ENCODE measurements at regions not wholly inside any gene's neighbourhood (a gene's known extent, or its start where the extent isn't known, plus 50 kb on each side); places are given as distances from the start of the nearest gene placed in this dataset.

DNA sequence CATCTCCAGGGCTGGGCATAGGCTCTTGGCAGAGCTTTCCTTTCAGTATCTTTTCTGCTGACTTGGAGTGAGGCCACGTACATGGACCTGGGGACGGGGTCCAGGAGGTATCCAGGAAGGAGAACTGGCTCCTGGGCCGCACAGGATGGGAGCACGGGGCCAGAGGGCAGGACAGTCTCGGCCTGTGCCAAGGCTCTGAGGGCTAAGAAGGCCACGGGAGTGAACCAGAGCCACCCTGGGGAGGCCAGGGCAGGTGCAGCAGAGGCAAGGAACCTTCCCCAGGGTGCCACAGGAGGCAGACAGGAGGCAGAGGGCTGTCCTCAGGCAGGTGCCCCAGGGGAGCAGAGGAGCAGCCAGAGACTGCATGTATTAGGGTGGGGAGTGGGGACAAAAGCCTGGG, 50.3 kb downstream of the PLXNA1 start:
- Histone ChIP-seq H3K27ac (ENCODE audit: low read depth, low read length) (no peak overlapping the region), H3K4me3 (ENCODE audit: low read depth, low read length) (no peak overlapping the region), H3K27me3 (ENCODE audit: control insufficient read depth, insufficient read depth, low read length) (no peaks in the 10 kb centered on the region), H3K36me3 (ENCODE audit: control insufficient read depth, insufficient read depth, low read length) (peaks cover 62% of the 10 kb centered on the region), H3K9me3 (ENCODE audit: control insufficient read depth, insufficient read depth, low read depth, low read length) (no peaks in the 10 kb centered on the region), H3K9ac (ENCODE audit: low read length) (no peak overlapping the region), H3K4me1 (ENCODE audit: control insufficient read depth, insufficient read depth, low read length) (no peaks in the 10 kb centered on the region)

DNA sequence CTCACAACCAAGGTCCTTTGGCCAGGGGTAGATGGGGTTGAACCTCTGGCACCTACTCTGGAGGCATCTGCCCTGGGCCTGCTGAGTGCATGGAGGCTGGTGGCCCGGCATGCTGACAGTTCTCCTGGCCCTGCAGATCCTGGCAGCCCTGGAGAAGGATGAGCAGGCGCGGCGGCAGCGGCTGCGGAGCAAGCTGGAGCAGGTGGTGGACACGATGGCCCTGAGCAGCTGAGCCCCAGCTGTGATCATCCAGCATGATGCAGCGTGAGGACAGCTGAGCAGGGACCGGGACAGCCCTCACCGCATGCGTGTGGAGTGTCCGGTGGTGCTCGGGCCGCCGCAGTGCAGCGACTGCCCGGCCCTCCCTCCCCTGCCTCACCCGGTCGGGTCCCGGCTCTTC, 50.9 kb downstream of the PLXNA1 start:
- no peak overlapping the region for H3K9ac ChIP-seq (ENCODE audit: low read length)
- no peak overlapping the region for H3K27ac ChIP-seq (ENCODE audit: low read depth, low read length)
- no peak overlapping the region for H3K4me3 ChIP-seq (ENCODE audit: low read depth, low read length)
- no peaks in the 10 kb centered on the region for H3K9me3 ChIP-seq (ENCODE audit: control insufficient read depth, insufficient read depth, low read depth, low read length)
- H3K27me3 ChIP-seq (ENCODE audit: control insufficient read depth, insufficient read depth, low read length), result no peaks in the 10 kb centered on the region
- H3K4me1 ChIP-seq (ENCODE audit: control insufficient read depth, insufficient read depth, low read length), result no peaks in the 10 kb centered on the region
- peaks cover 56% of the 10 kb centered on the region for H3K36me3 ChIP-seq (ENCODE audit: control insufficient read depth, insufficient read depth, low read length)

DNA sequence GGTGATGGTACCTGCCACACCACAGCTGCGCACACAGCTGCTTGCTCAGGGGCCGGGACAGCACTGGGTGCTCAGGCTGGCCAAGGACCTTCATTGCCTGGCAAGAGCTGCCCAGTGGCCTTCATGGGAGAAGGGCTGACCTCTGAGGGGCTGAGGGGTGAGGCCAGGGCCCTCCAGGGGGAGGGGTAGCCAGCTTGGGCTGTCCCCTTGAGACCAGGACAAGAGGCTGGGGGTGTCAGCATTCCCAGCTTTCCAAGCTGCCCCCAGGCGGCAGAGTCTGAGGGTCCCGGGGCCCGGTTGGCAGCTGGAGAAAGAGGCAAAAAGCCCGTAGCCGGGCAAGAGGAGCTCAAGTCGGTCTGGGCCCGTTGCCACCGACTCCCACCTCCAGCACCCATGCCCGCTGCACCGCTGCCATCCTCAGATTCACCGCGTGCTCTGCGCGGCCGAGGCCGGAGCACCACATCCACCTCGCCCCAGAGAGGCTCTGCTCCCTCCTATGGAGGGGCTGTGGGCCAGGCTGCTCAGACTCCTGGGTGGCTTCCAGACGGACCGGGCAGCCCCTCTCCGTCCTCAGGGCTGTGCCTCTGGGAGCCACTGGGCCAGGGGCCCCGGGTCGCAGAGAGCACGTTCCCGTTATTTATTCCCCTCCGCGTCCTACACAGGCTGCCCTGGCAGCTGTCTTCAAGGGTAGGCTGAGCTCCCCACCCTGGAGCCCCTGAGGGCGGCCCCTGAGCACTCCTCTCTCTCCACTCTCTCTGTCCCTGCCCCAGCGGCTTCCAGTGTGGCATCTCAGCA, 51.5 kb downstream of the PLXNA1 start:
- Histone ChIP-seq H3K27me3 (ENCODE audit: control insufficient read depth, insufficient read depth, low read length) (no peaks in the 10 kb centered on the region), H3K36me3 (ENCODE audit: control insufficient read depth, insufficient read depth, low read length) (peaks cover 50% of the 10 kb centered on the region), H3K27ac (ENCODE audit: low read depth, low read length) (no peak overlapping the region), H3K9me3 (ENCODE audit: control insufficient read depth, insufficient read depth, low read depth, low read length) (no peaks in the 10 kb centered on the region), H3K9ac (ENCODE audit: low read length) (no peak overlapping the region), H3K4me1 (ENCODE audit: control insufficient read depth, insufficient read depth, low read length) (no peaks in the 10 kb centered on the region), H3K4me3 (ENCODE audit: low read depth, low read length) (no peak overlapping the region)

DNA sequence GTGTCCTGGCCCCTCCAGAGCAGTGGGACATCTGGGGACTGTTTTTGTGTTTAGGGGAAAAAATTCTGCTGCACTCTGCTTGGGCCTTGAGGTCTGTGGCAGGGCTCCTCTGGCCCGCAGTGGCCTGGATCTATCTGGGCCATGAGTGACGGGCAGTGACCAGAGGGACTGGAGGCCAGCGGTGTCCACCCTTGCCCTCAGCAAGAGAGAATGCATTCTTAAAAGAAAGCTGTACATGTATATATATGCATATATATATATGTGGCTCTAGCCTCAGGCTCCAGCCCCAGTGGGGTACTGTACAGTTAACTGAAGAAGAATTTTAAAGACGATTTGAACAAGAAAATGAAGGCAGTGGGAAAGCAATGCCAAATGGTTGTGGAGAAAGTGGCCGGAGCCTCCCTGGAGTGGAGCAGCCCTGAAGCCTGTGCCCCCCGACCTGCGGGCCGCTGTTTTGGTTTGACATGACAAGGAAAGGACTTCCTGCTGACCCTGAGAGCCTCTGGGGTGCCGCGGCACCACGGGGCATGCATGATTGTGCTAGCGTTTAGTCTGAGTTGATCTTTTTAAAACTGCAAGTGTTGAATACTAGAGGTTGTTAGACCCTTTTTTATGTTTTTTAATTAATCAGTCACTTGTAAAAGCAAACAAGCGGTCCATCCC, 52.2 kb downstream of the PLXNA1 start:
- no peak overlapping the region for H3K27ac ChIP-seq (ENCODE audit: low read depth, low read length)
- peaks cover 43% of the 10 kb centered on the region for H3K36me3 ChIP-seq (ENCODE audit: control insufficient read depth, insufficient read depth, low read length)
- H3K4me3 ChIP-seq (ENCODE audit: low read depth, low read length), result no peak overlapping the region
- no peak overlapping the region for H3K9ac ChIP-seq (ENCODE audit: low read length)
- no peaks in the 10 kb centered on the region for H3K27me3 ChIP-seq (ENCODE audit: control insufficient read depth, insufficient read depth, low read length)
- no peaks in the 10 kb centered on the region for H3K9me3 ChIP-seq (ENCODE audit: control insufficient read depth, insufficient read depth, low read depth, low read length)
- no peaks in the 10 kb centered on the region for H3K4me1 ChIP-seq (ENCODE audit: control insufficient read depth, insufficient read depth, low read length)

DNA sequence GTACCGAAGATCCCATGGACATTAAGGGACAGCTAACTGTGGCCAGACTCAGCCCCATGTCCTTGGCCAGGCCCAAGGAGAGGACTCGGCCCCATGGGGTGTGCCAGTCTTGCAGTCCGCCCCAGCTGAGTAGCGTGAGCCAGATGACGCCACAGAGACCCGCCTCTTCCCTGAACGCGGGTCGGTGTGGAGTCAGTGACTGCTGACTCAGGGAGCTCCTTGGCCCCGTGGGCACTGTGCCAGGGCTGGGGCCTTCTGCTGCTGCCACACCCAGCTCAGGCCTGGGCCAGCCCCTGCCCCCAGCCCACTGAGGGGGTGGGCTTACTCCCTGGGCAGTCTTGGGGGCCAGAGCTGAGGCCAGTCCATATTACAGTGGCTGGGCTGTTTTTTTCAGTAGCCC, 52.8 kb downstream of the PLXNA1 start:
- H3K4me1 ChIP-seq (ENCODE audit: control insufficient read depth, insufficient read depth, low read length), result no peaks in the 10 kb centered on the region
- no peak overlapping the region for H3K4me3 ChIP-seq (ENCODE audit: low read depth, low read length)
- H3K27ac ChIP-seq (ENCODE audit: low read depth, low read length), result no peak overlapping the region
- no peaks in the 10 kb centered on the region for H3K9me3 ChIP-seq (ENCODE audit: control insufficient read depth, insufficient read depth, low read depth, low read length)
- peaks cover 38% of the 10 kb centered on the region for H3K36me3 ChIP-seq (ENCODE audit: control insufficient read depth, insufficient read depth, low read length)
- H3K9ac ChIP-seq (ENCODE audit: low read length), result no peak overlapping the region
- no peaks in the 10 kb centered on the region for H3K27me3 ChIP-seq (ENCODE audit: control insufficient read depth, insufficient read depth, low read length)

DNA sequence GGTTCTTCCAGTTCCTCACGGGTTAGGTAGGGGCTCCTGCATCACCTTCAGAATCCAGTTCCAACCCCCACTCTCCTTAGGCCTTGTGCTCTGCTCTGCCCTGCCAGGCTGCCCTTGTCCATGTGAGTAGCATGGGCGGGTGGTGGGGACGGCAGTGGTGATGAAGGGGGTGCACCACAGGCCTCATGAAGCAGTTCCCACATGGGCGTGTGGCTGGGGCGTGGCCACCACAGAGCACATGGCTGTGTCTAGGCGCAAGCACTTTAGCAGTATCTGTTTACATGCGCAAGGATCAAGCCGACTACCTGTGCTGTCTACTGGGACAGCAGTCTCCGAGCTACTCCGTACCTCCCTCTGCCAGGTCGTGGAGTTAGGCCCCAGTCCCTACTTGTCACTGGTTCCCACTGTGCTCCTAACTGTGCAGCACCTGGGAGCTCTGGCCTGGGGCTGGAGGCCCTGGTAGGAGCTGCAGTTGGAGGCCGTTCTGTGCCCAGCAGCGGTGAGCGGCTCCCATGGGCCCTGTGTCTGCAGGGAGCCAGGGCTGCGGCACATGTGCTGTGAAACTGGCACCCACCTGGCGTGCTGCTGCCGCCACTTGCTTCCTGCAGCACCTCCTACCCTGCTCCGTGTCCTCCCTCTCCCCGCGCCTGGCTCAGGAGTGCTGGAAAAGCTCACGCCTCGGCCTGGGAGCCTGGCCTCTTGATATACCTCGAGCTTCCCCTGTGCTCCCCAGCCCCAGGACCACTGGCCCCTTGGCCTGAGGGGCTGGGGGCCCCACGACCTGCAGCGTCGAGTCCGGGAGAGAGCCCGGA, 53.5 kb downstream of the PLXNA1 start:
- Histone ChIP-seq H3K36me3 (ENCODE audit: control insufficient read depth, insufficient read depth, low read length) (peaks cover 30% of the 10 kb centered on the region), H3K4me1 (ENCODE audit: control insufficient read depth, insufficient read depth, low read length) (no peaks in the 10 kb centered on the region)

DNA sequence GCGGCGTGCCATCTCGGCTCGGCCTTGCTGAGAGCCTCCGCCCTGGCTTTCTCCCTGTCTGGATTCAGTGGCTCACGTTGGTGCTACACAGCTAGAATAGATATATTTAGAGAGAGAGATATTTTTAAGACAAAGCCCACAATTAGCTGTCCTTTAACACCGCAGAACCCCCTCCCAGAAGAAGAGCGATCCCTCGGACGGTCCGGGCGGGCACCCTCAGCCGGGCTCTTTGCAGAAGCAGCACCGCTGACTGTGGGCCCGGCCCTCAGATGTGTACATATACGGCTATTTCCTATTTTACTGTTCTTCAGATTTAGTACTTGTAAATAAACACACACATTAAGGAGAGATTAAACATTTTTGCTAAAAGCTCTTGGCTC, 54.1 kb downstream of the PLXNA1 start:
- no peak overlapping the region for H3K9ac ChIP-seq (ENCODE audit: low read length)
- no peak overlapping the region for H3K4me3 ChIP-seq (ENCODE audit: low read depth, low read length)
- H3K27ac ChIP-seq (ENCODE audit: low read depth, low read length), result no peak overlapping the region
- peaks cover 24% of the 10 kb centered on the region for H3K36me3 ChIP-seq (ENCODE audit: control insufficient read depth, insufficient read depth, low read length)
- H3K4me1 ChIP-seq (ENCODE audit: control insufficient read depth, insufficient read depth, low read length), result no peaks in the 10 kb centered on the region
- no peaks in the 10 kb centered on the region for H3K9me3 ChIP-seq (ENCODE audit: control insufficient read depth, insufficient read depth, low read depth, low read length)
- no peaks in the 10 kb centered on the region for H3K27me3 ChIP-seq (ENCODE audit: control insufficient read depth, insufficient read depth, low read length)

More for the DNA sequence above, 53.5 kb downstream of the PLXNA1 start:
- Histone ChIP-seq H3K9me3 (ENCODE audit: control insufficient read depth, insufficient read depth, low read depth, low read length) (no peaks in the 10 kb centered on the region), H3K4me3 (ENCODE audit: low read depth, low read length) (no peak overlapping the region), H3K27me3 (ENCODE audit: control insufficient read depth, insufficient read depth, low read length) (no peaks in the 10 kb centered on the region), H3K9ac (ENCODE audit: low read length) (no peak overlapping the region), H3K27ac (ENCODE audit: low read depth, low read length) (no peak overlapping the region)

DNA sequence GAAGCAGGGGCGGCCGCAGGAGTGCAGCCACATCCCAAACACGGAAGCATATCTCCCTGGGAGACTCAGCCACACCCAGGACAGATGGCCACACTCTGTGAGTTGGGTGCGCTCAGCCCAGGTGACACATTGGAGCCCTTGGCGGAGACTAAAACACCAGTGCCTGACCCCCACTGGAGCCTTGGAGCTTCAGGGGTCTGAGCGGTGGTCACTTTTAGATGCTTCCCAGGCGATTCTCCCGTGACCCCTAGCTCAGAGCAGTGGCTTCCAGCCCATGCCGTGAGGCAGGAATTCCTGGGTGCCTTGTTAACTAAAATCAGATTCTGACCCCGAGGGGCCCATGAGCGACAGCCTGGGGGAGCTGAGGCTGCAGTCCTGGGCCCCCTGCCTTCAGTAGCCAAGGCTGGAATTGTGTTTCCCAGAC, 54.5 kb downstream of the PLXNA1 start:
- Histone ChIP-seq H3K9me3 (ENCODE audit: control insufficient read depth, insufficient read depth, low read depth, low read length) (no peaks in the 10 kb centered on the region), H3K4me1 (ENCODE audit: control insufficient read depth, insufficient read depth, low read length) (no peaks in the 10 kb centered on the region), H3K9ac (ENCODE audit: low read length) (no peak overlapping the region), H3K27me3 (ENCODE audit: control insufficient read depth, insufficient read depth, low read length) (no peaks in the 10 kb centered on the region), H3K27ac (ENCODE audit: low read depth, low read length) (no peak overlapping the region), H3K36me3 (ENCODE audit: control insufficient read depth, insufficient read depth, low read length) (peaks cover 21% of the 10 kb centered on the region), H3K4me3 (ENCODE audit: low read depth, low read length) (no peak overlapping the region)

DNA sequence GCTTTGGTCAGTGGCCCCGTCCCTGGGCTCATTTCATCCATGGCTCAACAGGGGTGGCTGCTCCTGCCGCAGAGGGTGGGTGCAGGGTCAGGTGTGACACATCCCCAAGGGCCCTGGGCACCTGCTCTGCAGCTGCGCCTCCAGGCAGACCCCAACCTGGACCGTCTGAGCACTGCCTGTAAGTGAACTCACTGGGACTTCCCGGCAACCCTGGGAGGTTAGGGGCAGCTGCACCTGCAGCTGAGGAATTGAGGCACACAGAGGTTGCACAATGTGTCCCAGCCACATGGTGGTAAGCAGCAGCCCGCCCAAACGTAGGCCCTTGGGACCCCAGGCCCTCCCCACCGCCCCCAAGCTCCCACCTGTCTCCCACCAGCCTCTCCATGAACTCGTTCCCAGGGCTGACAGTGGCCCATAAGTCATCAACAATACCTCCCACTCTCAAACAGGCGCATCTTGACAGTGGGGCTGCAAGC, 55.1 kb downstream of the PLXNA1 start:
- Histone ChIP-seq H3K4me1 (ENCODE audit: control insufficient read depth, insufficient read depth, low read length) (peaks cover 2% of the 10 kb centered on the region; the same call in 1 of the 2 replicates), H3K27ac (ENCODE audit: low read depth, low read length) (no peak overlapping the region), H3K9ac (ENCODE audit: low read length) (no peak overlapping the region), H3K27me3 (ENCODE audit: control insufficient read depth, insufficient read depth, low read length) (no peaks in the 10 kb centered on the region), H3K36me3 (ENCODE audit: control insufficient read depth, insufficient read depth, low read length) (peaks cover 15% of the 10 kb centered on the region), H3K4me3 (ENCODE audit: low read depth, low read length) (no peak overlapping the region), H3K9me3 (ENCODE audit: control insufficient read depth, insufficient read depth, low read depth, low read length) (no peaks in the 10 kb centered on the region)

DNA sequence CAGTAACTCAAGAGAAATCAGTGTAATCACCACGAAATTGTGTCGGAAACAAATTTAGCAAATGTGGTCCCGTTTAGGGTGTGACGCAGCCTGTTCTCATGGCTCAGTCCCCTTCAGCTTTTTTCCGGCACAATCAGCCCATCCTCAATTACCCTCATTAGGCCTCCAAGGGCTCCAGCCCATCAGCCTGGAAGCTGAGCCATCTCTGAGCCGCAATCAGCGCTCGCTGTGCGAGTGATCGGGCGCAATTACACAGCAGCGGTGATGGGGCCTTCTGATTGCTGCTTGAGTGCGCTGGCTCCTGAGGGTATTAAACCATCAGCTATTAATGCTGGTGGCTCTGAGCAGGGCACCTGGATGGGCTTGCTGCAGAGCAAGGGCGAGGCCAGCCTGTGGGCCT, 55.6 kb downstream of the PLXNA1 start:
- Histone ChIP-seq H3K9ac (ENCODE audit: low read length) (no peak overlapping the region), H3K4me3 (ENCODE audit: low read depth, low read length) (no peak overlapping the region), H3K36me3 (ENCODE audit: control insufficient read depth, insufficient read depth, low read length) (peaks cover 10% of the 10 kb centered on the region), H3K27ac (ENCODE audit: low read depth, low read length) (no peak overlapping the region), H3K9me3 (ENCODE audit: control insufficient read depth, insufficient read depth, low read depth, low read length) (no peaks in the 10 kb centered on the region), H3K4me1 (ENCODE audit: control insufficient read depth, insufficient read depth, low read length) (peaks cover 7% of the 10 kb centered on the region), H3K27me3 (ENCODE audit: control insufficient read depth, insufficient read depth, low read length) (no peaks in the 10 kb centered on the region)

All from HUES6 (cell line).